H9 (cell line): ENCODE measurements at regions not wholly inside any gene's neighbourhood (a gene's known extent, or its start where the extent isn't known, plus 50 kb on each side); places are given as distances from the start of the nearest gene placed in this dataset.

Experiments
- DNase-seq: peaks from one replicate; pipeline ENCODE4 v3.0.0-alpha.2; 2017
- H2AFZ ChIP-seq: one replicate; pipeline ENCODE4 v1.6.1; 2013; ENCODE audit warnings: mild to moderate bottlenecking, low read length, control low read depth, moderate library complexity
- H2AK5ac ChIP-seq: 2 replicates; pipeline ENCODE4 v1.6.1; 2013; ENCODE audit warnings: low read length, control low read depth, mixed read lengths; ENCODE audit not compliant: insufficient read length
- H2BK120ac ChIP-seq: one replicate; pipeline ENCODE4 v1.6.1; 2013; ENCODE audit warnings: low read depth, mild to moderate bottlenecking, low read length, control low read depth, inconsistent platforms; ENCODE audit not compliant: poor library complexity, severe bottlenecking
- H2BK12ac ChIP-seq: 2 replicates; pipeline ENCODE4 v1.6.1; 2013; ENCODE audit warnings: low read length, control low read depth, mixed read lengths, low read depth; ENCODE audit not compliant: insufficient read length
- H2BK15ac ChIP-seq: 2 replicates; pipeline ENCODE4 v1.6.1; 2013; ENCODE audit warnings: low read depth, low read length, control low read depth
- H2BK20ac ChIP-seq: one replicate; pipeline ENCODE4 v1.6.1; 2013; ENCODE audit warnings: low read depth, mild to moderate bottlenecking, low read length, control low read depth, inconsistent platforms; ENCODE audit not compliant: poor library complexity, severe bottlenecking
- H2BK5ac ChIP-seq: 2 replicates; pipeline ENCODE4 v1.6.1; 2013; ENCODE audit warnings: low read length, control low read depth, mixed read lengths; ENCODE audit not compliant: insufficient read length
- H3K14ac ChIP-seq: 2 replicates; pipeline ENCODE4 v1.6.1; 2013; ENCODE audit warnings: low read length, control low read depth; ENCODE audit not compliant: insufficient read depth
- H3K18ac ChIP-seq: 2 replicates; pipeline ENCODE4 v1.6.1; 2013; ENCODE audit warnings: low read depth, mild to moderate bottlenecking, mixed read lengths, low read length, control low read depth; ENCODE audit not compliant: insufficient read length
- H3K23ac ChIP-seq: 2 replicates; pipeline ENCODE4 v1.6.1; 2013; ENCODE audit warnings: low read length, control low read depth, mixed read lengths, low read depth; ENCODE audit not compliant: insufficient read length
- H3K23me2 ChIP-seq: 2 replicates; pipeline ENCODE4 v1.6.1; 2013; ENCODE audit warnings: low read depth, mild to moderate bottlenecking, mixed read lengths, low read length, control low read depth; ENCODE audit not compliant: insufficient read length, poor library complexity, severe bottlenecking
- H3K27ac ChIP-seq: 2 replicates; pipeline ENCODE4 v1.5.1; 2013; ENCODE audit warnings: low read length, control low read depth, mixed read lengths, low read depth; ENCODE audit not compliant: insufficient read length
- H3K27me3 ChIP-seq: 2 replicates; pipeline ENCODE4 v1.6.1; 2013; ENCODE audit warnings: low read length, control low read depth, inconsistent platforms; ENCODE audit not compliant: insufficient read depth
- H3K4ac ChIP-seq: 2 replicates; pipeline ENCODE4 v1.6.1; 2013; ENCODE audit warnings: low read depth, mild to moderate bottlenecking, control low read depth, inconsistent platforms, low read length, moderate library complexity
- H3K4me1 ChIP-seq: 2 replicates; pipeline ENCODE4 v1.6.1; 2013; ENCODE audit warnings: low read length, control low read depth, inconsistent platforms; ENCODE audit not compliant: insufficient read depth
- H3K4me2 ChIP-seq: 2 replicates; pipeline ENCODE4 v1.6.1; 2013; ENCODE audit warnings: low read length, control low read depth, mixed read lengths; ENCODE audit not compliant: insufficient read length, insufficient read depth
- H3K56ac ChIP-seq: 2 replicates; pipeline ENCODE4 v1.6.1; 2013; ENCODE audit warnings: low read depth, mild to moderate bottlenecking, mixed read lengths, low read length, control low read depth; ENCODE audit not compliant: insufficient read length
- H3K79me1 ChIP-seq: 2 replicates; pipeline ENCODE4 v1.6.1; 2013; ENCODE audit warnings: low read depth, mild to moderate bottlenecking, moderate library complexity, low read length, control low read depth, inconsistent platforms; ENCODE audit not compliant: insufficient read depth, poor library complexity, severe bottlenecking
- H3K79me2 ChIP-seq: 2 replicates; pipeline ENCODE4 v1.6.1; 2013; ENCODE audit warnings: low read length, control low read depth, inconsistent platforms; ENCODE audit not compliant: insufficient read depth
- H3K9ac ChIP-seq: 2 replicates; pipeline ENCODE4 v1.6.1; 2013; ENCODE audit warnings: low read length, control low read depth, mixed read lengths; ENCODE audit not compliant: insufficient read length; ENCODE audit errors: extremely low read depth
- H3K9me3 ChIP-seq: one replicate; pipeline ENCODE4 v1.6.1; 2013; ENCODE audit warnings: low read depth, low read length, inconsistent platforms; ENCODE audit not compliant: control insufficient read depth
- H3T11ph ChIP-seq: one replicate; pipeline ENCODE4 v1.6.1; 2013; ENCODE audit warnings: mild to moderate bottlenecking, low read length, control low read depth, inconsistent platforms
- H4K20me1 ChIP-seq: one replicate; pipeline ENCODE4 v1.6.1; 2013; ENCODE audit not compliant: control insufficient read depth, insufficient read length, insufficient read depth
- H4K5ac ChIP-seq: 2 replicates; pipeline ENCODE4 v1.6.1; 2013; ENCODE audit warnings: low read depth, mild to moderate bottlenecking, mixed read lengths, low read length, control low read depth; ENCODE audit not compliant: insufficient read length
- H4K8ac ChIP-seq: replicated peaks from 2 replicates; pipeline ENCODE4 v1.6.1; 2013; ENCODE audit warnings: low read length, control low read depth, mixed read lengths, low read depth; ENCODE audit not compliant: insufficient read length
- H4K91ac ChIP-seq: 2 replicates; pipeline ENCODE4 v1.6.1; 2013; ENCODE audit warnings: low read depth, mild to moderate bottlenecking, moderate library complexity, mixed read lengths, low read length, control low read depth; ENCODE audit not compliant: insufficient read length
- H3K27ac Mint-ChIP-seq, 3 experiments: 2 replicates in 2 of 3; 3 replicates in 1 of 3; pipeline ENCODE4 v1.8.0; 2020 to 2021; ENCODE audit warnings: mixed read lengths in 3 of 3, mild to moderate bottlenecking in 1 of 3, moderate library complexity in 1 of 3
- H3K27me3 Mint-ChIP-seq: 2 replicates; pipeline ENCODE4 v1.8.0; 2021; ENCODE audit warnings: low read depth, mild to moderate bottlenecking, moderate library complexity, mixed read lengths
- H3K36me3 Mint-ChIP-seq, 3 experiments: 2 replicates in 2 of 3; 3 replicates in 1 of 3; pipeline ENCODE4 v1.8.0; 2020 to 2021; ENCODE audit warnings: low read depth in 3 of 3, mixed read lengths in 3 of 3; ENCODE audit not compliant: insufficient read depth in 1 of 3
- H3K4me1 Mint-ChIP-seq, 2 experiments: 2 replicates each; pipeline ENCODE4 v1.8.0; 2020; ENCODE audit warnings: mixed read lengths in 2 of 2
- H3K4me3 Mint-ChIP-seq, 2 experiments: 2 replicates in 1 of 2; 3 replicates in 1 of 2; pipeline ENCODE4 v1.8.0; 2020 to 2021; ENCODE audit warnings: mild to moderate bottlenecking in 2 of 2, mixed read lengths in 2 of 2, moderate library complexity in 1 of 2
- H3K9me3 Mint-ChIP-seq, 2 experiments: 2 replicates in 1 of 2; 3 replicates in 1 of 2; pipeline ENCODE4 v1.8.0; 2020; ENCODE audit warnings: mild to moderate bottlenecking in 2 of 2, mixed read lengths in 2 of 2, moderate library complexity in 1 of 2
- WGBS: extraction: QIAGEN DNeasy Blood & Tissue Kit; methylation state at CpG from one replicate; pipeline ENCODE4 v1.1.7; 2013; ENCODE audit warnings: missing lambda C conversion rate, low lambda C conversion rate, mixed read lengths; ENCODE audit not compliant: insufficient read length; ENCODE audit errors: extremely low coverage; 5-methylcytosine and 5-hydroxymethylcytosine counted together
- TF ChIP-seq, protein P1 (sequence below): fragments of 200-600 bp; sonication (generic); conservative IDR thresholded peaks from 3 replicates; pipeline ENCODE4 v1.8.0; 2021; ENCODE audit warnings: antibody characterized with exemption, mild to moderate bottlenecking

GRCh38 chr20:62575976-62576722 is 66.2 kb upstream of the SLCO4A1 start:
- Histone ChIP-seq H3K56ac (no peak overlapping the region), H3K27me3 (no peaks in the 10 kb centered on the region; the same call in 1 of the 2 replicates), H2AK5ac (no peak overlapping the region), H3K4ac (no peak overlapping the region), H2AFZ (no peak overlapping the region), H3K79me2 (no peaks in the 10 kb centered on the region), H3K14ac (no peak overlapping the region), H3T11ph (no peak overlapping the region), H3K9me3 (no peaks in the 10 kb centered on the region), H3K4me2 (no peak overlapping the region), H3K9ac (no peak overlapping the region), H3K27ac (no peak overlapping the region), H2BK120ac (no peak overlapping the region), H4K8ac (no peak overlapping the region), H4K91ac (no peak overlapping the region), H4K20me1 (peaks cover 2% of the 10 kb centered on the region), H3K79me1 (no peaks in the 10 kb centered on the region), H3K23me2 (no peaks in the 10 kb centered on the region), H4K5ac (no peak overlapping the region), H2BK12ac (no peak overlapping the region), H2BK15ac (no peak overlapping the region), H2BK5ac (no peak overlapping the region), H2BK20ac (no peak overlapping the region), H3K18ac (no peak overlapping the region), H3K23ac (no peak overlapping the region), H3K4me1 (no peaks in the 10 kb centered on the region)
- Mint-ChIP-seq H3K4me3 (no peak overlapping the region), H3K27ac (peak overlapping the region in 1 of 3 experiments; percentile 70; a peak in 1 of 7 replicates), H3K4me1 (peaks cover 4 to 15% of the 10 kb centered on the region in 2 experiments; a peak in 3 of 4 replicates), H3K27me3 (peaks cover 27% of the 10 kb centered on the region), H3K9me3 (peaks cover 4 to 8% of the 10 kb centered on the region in 2 experiments; a peak in 4 of 5 replicates), H3K36me3 (peaks cover 0 to 3% (median 3%) of the 10 kb centered on the region in 3 experiments; a peak in 4 of 7 replicates)
- no CpG with 5 or more reads among the region's 23 CpGs for WGBS
- TF ChIP-seq, protein P1, sequence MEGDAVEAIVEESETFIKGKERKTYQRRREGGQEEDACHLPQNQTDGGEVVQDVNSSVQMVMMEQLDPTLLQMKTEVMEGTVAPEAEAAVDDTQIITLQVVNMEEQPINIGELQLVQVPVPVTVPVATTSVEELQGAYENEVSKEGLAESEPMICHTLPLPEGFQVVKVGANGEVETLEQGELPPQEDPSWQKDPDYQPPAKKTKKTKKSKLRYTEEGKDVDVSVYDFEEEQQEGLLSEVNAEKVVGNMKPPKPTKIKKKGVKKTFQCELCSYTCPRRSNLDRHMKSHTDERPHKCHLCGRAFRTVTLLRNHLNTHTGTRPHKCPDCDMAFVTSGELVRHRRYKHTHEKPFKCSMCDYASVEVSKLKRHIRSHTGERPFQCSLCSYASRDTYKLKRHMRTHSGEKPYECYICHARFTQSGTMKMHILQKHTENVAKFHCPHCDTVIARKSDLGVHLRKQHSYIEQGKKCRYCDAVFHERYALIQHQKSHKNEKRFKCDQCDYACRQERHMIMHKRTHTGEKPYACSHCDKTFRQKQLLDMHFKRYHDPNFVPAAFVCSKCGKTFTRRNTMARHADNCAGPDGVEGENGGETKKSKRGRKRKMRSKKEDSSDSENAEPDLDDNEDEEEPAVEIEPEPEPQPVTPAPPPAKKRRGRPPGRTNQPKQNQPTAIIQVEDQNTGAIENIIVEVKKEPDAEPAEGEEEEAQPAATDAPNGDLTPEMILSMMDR: no peak
- no peak for DNase-seq
